K562 (cell line): ENCODE measurements at regions not wholly inside any gene's neighbourhood (a gene's known extent, or its start where the extent isn't known, plus 50 kb on each side); places are given as distances from the start of the nearest gene placed in this dataset.

ENCODE experiments used
- ATAC-seq: fragments of 200-7000 bp; cut with Tn5 transposase; 3 replicates; pipeline ENCODE4 v1.9.1; 2020; ENCODE audit warnings: moderate library complexity
- BruUV-seq: library from RNA; stranded (reverse); fragments of 400-500 nt; replicated peaks from 2 replicates; lab custom pipeline; 2021; lab: Mats Ljungman, UMichigan
- CTCF ChIA-PET: fragments of 300-600 bp; formaldehyde crosslinking; extraction: SDS; loops from one replicate; lab custom pipeline; 2021; ENCODE audit warnings: low intra/inter-chr PET ratio; lab: Yijun Ruan, JAX
- POLR2A ChIA-PET: fragments of 300-600, 350-650 bp; sonication (Branson Sonifier 250); formaldehyde crosslinking; extraction: SDS; loops from one replicate; lab custom pipeline; 2021; ENCODE audit warnings: antibody characterized with exemption, inconsistent platforms; lab: Yijun Ruan, JAX
- DNase-seq, 4 experiments: peaks; one replicate each; pipeline versions ENCODE4 v3.0.0 to v3.0.0-alpha.2; 2011 to 2018; ENCODE audit warnings: low spot score in 3 of 4, mixed read lengths in 3 of 4; ENCODE audit errors: extremely low read depth in 1 of 4
- FAIRE-seq: peaks from 2 replicates; lab custom pipeline; 2011; peaks lifted over from hg19 to GRCh38; lab: Jason Lieb, UNC
- H2AFZ ChIP-seq: 2 replicates; pipeline ENCODE4 v1.6.0; 2011; ENCODE audit warnings: low read depth, low read length, control low read depth, inconsistent platforms
- H3K27ac ChIP-seq: fragments of 200-600 bp; 3 replicates; pipeline ENCODE4 v1.8.0; 2011; ENCODE audit warnings: low read depth, mild to moderate bottlenecking, control low read depth, inconsistent platforms, low read length, moderate library complexity, mixed read lengths; ENCODE audit errors: extremely low read depth
- H3K27me3 ChIP-seq, 2 experiments: fragments of 300-600 bp in 1 of 2; 2 replicates in 1 of 2; 3 replicates in 1 of 2; pipeline versions ENCODE4 v1.6.0 to v1.8.0; 2011; ENCODE audit warnings: inconsistent platforms in 2 of 2, low read length in 2 of 2, mild to moderate bottlenecking in 1 of 2, mixed read lengths in 1 of 2, moderate library complexity in 1 of 2; ENCODE audit not compliant: control insufficient read depth in 2 of 2, insufficient read depth in 2 of 2
- H3K36me3 ChIP-seq: fragments of 300-600 bp; 3 replicates; pipeline ENCODE4 v1.8.0; 2011; ENCODE audit warnings: mild to moderate bottlenecking, low read length, inconsistent platforms; ENCODE audit not compliant: control insufficient read depth, insufficient read depth
- H3K4me1 ChIP-seq, 2 experiments: fragments of 200-600 bp in 1 of 2; replicated peaks in 1 of 2; 2 replicates in 1 of 2; 3 replicates in 1 of 2; pipeline versions ENCODE4 v1.5.1 to v1.8.0; 2011; ENCODE audit warnings: inconsistent platforms in 2 of 2, low read length in 2 of 2, mild to moderate bottlenecking in 1 of 2, mixed read lengths in 1 of 2, moderate library complexity in 1 of 2; ENCODE audit not compliant: control insufficient read depth in 2 of 2, insufficient read depth in 2 of 2
- H3K4me2 ChIP-seq: 2 replicates; pipeline ENCODE4 v1.6.1; 2011; ENCODE audit warnings: low read length, control low read depth, inconsistent platforms, mixed read lengths; ENCODE audit not compliant: insufficient read depth
- H3K4me3 ChIP-seq: fragments of 200-600 bp; sonication (generic), shearing (Covaris generic); 2 replicates; pipeline ENCODE4 v1.5.1; 2016; ENCODE audit warnings: control low read depth, inconsistent platforms
- H3K79me2 ChIP-seq: fragments of 200-600 bp; 3 replicates; pipeline ENCODE4 v1.8.0; 2011; ENCODE audit warnings: low read length, inconsistent platforms; ENCODE audit not compliant: control insufficient read depth, insufficient read depth
- H3K9ac ChIP-seq, 2 experiments: 2 replicates each; pipeline versions ENCODE4 v1.6.0 to v1.6.1; 2011; ENCODE audit warnings: low read depth in 2 of 2, low read length in 2 of 2, control low read depth in 1 of 2, inconsistent platforms in 1 of 2, mild to moderate bottlenecking in 1 of 2, mixed read lengths in 1 of 2; ENCODE audit not compliant: insufficient read depth in 1 of 2
- H3K9me1 ChIP-seq: one replicate; pipeline ENCODE4 v1.6.0; 2011; ENCODE audit warnings: inconsistent platforms, mild to moderate bottlenecking, low read length, moderate library complexity; ENCODE audit not compliant: control insufficient read depth, insufficient read depth
- H3K9me3 ChIP-seq: replicated peaks from 2 replicates; pipeline ENCODE4 v1.5.1; 2011; ENCODE audit warnings: low read depth, low read length, inconsistent platforms; ENCODE audit not compliant: control insufficient read depth, insufficient read depth
- H4K20me1 ChIP-seq: replicated peaks from 2 replicates; pipeline ENCODE4 v1.6.1; 2011; ENCODE audit warnings: low read length, inconsistent platforms, mixed read lengths; ENCODE audit not compliant: control insufficient read depth, insufficient read depth
- CC2D1A ChIP-seq: fragments of 450-650 bp; IDR thresholded peaks from 2 replicates; pipeline ENCODE4 v1.6.1; 2017; ENCODE audit warnings: mild to moderate bottlenecking
- ETV6 ChIP-seq, 3 experiments: fragments of 150-350 bp in 1 of 3; sonication (generic) in 1 of 3; formaldehyde crosslinking in 1 of 3; IDR thresholded peaks; 2 replicates each; pipeline versions ENCODE4 v1.6.1 to v1.8.0; 2014 to 2022; ENCODE audit warnings: borderline replicate concordance in 2 of 3, low read depth in 2 of 3, antibody characterized with exemption in 1 of 3, low read length in 1 of 3, mild to moderate bottlenecking in 1 of 3, missing genetic modification reagents in 1 of 3
- HIVEP1 ChIP-seq: fragments of 250-450 bp; sonication (Bioruptor Pico); IDR thresholded peaks from 2 replicates; pipeline ENCODE4 v1.4.0; 2020; ENCODE audit warnings: mild to moderate bottlenecking
- IRF2 ChIP-seq: sonication (generic); formaldehyde crosslinking; IDR thresholded peaks from 2 replicates; pipeline ENCODE4 v1.8.1; 2022; ENCODE audit warnings: mild to moderate bottlenecking, missing genetic modification reagents
- KAT8 ChIP-seq: fragments of 450-650 bp; IDR thresholded peaks from 2 replicates; pipeline ENCODE4 v1.6.1; 2016; ENCODE audit warnings: low read depth, mild to moderate bottlenecking
- L3MBTL2 ChIP-seq: fragments of 450-650 bp; IDR thresholded peaks from 2 replicates; pipeline ENCODE4 v1.6.1; 2016; ENCODE audit warnings: mild to moderate bottlenecking, moderate library complexity
- MNT ChIP-seq, 2 experiments: fragments of 450-650 bp; conservative IDR thresholded peaks; 2 replicates each; pipeline ENCODE4 v1.6.1; 2017; ENCODE audit warnings: mild to moderate bottlenecking in 2 of 2, moderate library complexity in 2 of 2
- NCOA6 ChIP-seq: fragments of 450-650 bp; IDR thresholded peaks from 2 replicates; pipeline ENCODE4 v1.6.1; 2017; ENCODE audit warnings: mild to moderate bottlenecking
- NRF1 ChIP-seq, 2 experiments: fragments of 450-650 bp; IDR thresholded peaks in 1 of 2; conservative IDR thresholded peaks in 1 of 2; 2 replicates each; pipeline ENCODE4 v1.6.1; 2014; ENCODE audit warnings: mild to moderate bottlenecking in 2 of 2
- PPARD ChIP-seq: fragments of 250-450 bp; sonication (Bioruptor Pico); IDR thresholded peaks from 2 replicates; pipeline ENCODE4 v1.8.0; 2022; ENCODE audit warnings: inconsistent platforms, mild to moderate bottlenecking, moderate library complexity
- RBM22 ChIP-seq: fragments of 200-400 bp; formaldehyde crosslinking; IDR thresholded peaks from 2 replicates; pipeline ENCODE4 v1.6.1; 2018; ENCODE audit warnings: low read length, low read depth; ENCODE audit not compliant: poor library complexity, severe bottlenecking
- TCF15 ChIP-seq: fragments of 250-450 bp; sonication (Bioruptor Pico); IDR thresholded peaks from 2 replicates; pipeline ENCODE4 v1.8.0; 2022; ENCODE audit warnings: moderate library complexity, mild to moderate bottlenecking, inconsistent platforms
- TSC22D4 ChIP-seq: fragments of 450-650 bp; IDR thresholded peaks from 2 replicates; pipeline ENCODE4 v1.6.1; 2016; ENCODE audit warnings: missing genetic modification characterization, missing biosample characterization, control low read depth
- XRCC5 ChIP-seq: fragments of 200-400 bp; formaldehyde crosslinking; IDR thresholded peaks from 2 replicates; pipeline ENCODE4 v1.6.1; 2017; ENCODE audit warnings: low read depth, mild to moderate bottlenecking, low read length
- ZNF586 ChIP-seq: fragments of 450-650 bp; formaldehyde crosslinking; conservative IDR thresholded peaks from 2 replicates; pipeline ENCODE4 v1.4.0; 2020; ENCODE audit warnings: mild to moderate bottlenecking, moderate library complexity
- WGBS: fragments of 100-300 bp; shearing (Covaris generic); methylation state at CpG from one replicate; pipeline ENCODE4 v1.1.6; 2016; ENCODE audit warnings: low coverage, mixed read lengths; ENCODE audit not compliant: insufficient coverage; ENCODE audit errors: missing lambda C conversion rate; 5-methylcytosine and 5-hydroxymethylcytosine counted together
- in situ Hi-C: fragments of 300-500 bp; cut with MboI; formaldehyde crosslinking; loops from 4 replicates; pipeline ENCODE4 v1.15.0; 2018; ENCODE audit warnings: inconsistent platforms, mixed read lengths
- intact Hi-C: fragments of 100-400 bp; cut with micrococcal nuclease; formaldehyde crosslinking; loops from 2 replicates; pipeline ENCODE4 v1.14.2; 2022

GRCh38 chr14:43568022-43568421 lies 939.1 kb downstream of the FSCB start:
- no peaks in the 10 kb centered on the region for H3K27me3 ChIP-seq
- no peaks in the 10 kb centered on the region for H4K20me1 ChIP-seq
- H3K9ac ChIP-seq = no peak overlapping the region
- ChIA-PET POLR2A (no interaction called here), CTCF (no interaction called here)
- no peak overlapping the region for H3K4me3 ChIP-seq
- ATAC-seq = no peak
- no peak overlapping the region for H3K27ac ChIP-seq
- no peaks in the 10 kb centered on the region for H3K9me3 ChIP-seq
- no peaks in the 10 kb centered on the region for H3K9me1 ChIP-seq
- intact Hi-C loops = no loop called here
- in situ Hi-C loops = no loop called here
- TF ChIP-seq PPARD (CRISPR knock-in tag) = no peak
- TF ChIP-seq XRCC5 = no peak
- no peak for TF ChIP-seq ZNF586 (CRISPR knock-in tag)
- no peak for TF ChIP-seq MNT (conservative IDR thresholded peaks at IDR 0.05)
- TF ChIP-seq TCF15 (CRISPR knock-in tag) = no peak
- no peak for TF ChIP-seq CC2D1A
- TF ChIP-seq NCOA6 = no peak
- TF ChIP-seq L3MBTL2 = no peak
- no peak for TF ChIP-seq KAT8
- TF ChIP-seq NRF1 (conservative IDR thresholded peaks at IDR 0.05 in 1 of 2, IDR thresholded peaks at IDR 0.05 in 1 of 2) = no peak
- TF ChIP-seq HIVEP1 (CRISPR knock-in tag) = no peak
- no peak for TF ChIP-seq TSC22D4 (tag)
- TF ChIP-seq RBM22 = no peak
- TF ChIP-seq IRF2 = no peak
- no peak for TF ChIP-seq ETV6 (IDR thresholded peaks at IDR 0.05; ENCODE audit: borderline replicate concordance in 1 of 2, low read depth in 2 of 2, low read length in 1 of 2)
- TF ChIP-seq ETV6 (CRISPR knock-in tag; IDR thresholded peaks at IDR 0.05; ENCODE audit: borderline replicate concordance) = no peak
- FAIRE-seq = no peak
- WGBS = 0% methylated on average over 1 of the region's 1 CpG
- H3K4me2 ChIP-seq = no peak overlapping the region
- H3K4me1 ChIP-seq = no peaks in the 10 kb centered on the region
- no peak overlapping the region for H2AFZ ChIP-seq
- no peaks in the 10 kb centered on the region for H3K36me3 ChIP-seq
- no peaks in the 10 kb centered on the region for H3K79me2 ChIP-seq
- no peak for DNase-seq
- no TSS peak for BruUV-seq
